ENCODE measurements at regions not wholly inside any gene's neighbourhood (a gene's known extent, or its start where the extent isn't known, plus 50 kb on each side); places are given as distances from the start of the nearest gene placed in this dataset.
"Not testable (repeated sequence)": the region's sequence is repeated elsewhere in the genome, so short reads cannot be mapped to it uniquely, and the experiment has no call there.

DNA sequence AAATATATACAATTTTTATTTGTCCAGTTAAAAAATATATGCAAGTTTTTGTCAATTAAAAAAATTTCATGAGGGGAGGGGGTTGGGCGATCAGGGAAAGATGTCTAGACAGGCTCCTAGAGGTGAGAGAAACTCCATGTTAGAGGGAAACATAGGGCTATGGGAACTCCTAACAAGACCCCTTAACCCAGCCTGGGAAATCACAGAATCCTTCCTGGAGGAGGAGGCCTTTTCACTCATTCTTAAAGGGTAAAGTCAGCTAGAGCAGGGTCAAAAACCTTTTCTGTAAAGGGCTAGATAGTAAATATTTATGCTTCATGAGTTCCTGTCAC lies 75.9 kb upstream of the PTPN1 start:
- no peak for DNase-seq

DNA sequence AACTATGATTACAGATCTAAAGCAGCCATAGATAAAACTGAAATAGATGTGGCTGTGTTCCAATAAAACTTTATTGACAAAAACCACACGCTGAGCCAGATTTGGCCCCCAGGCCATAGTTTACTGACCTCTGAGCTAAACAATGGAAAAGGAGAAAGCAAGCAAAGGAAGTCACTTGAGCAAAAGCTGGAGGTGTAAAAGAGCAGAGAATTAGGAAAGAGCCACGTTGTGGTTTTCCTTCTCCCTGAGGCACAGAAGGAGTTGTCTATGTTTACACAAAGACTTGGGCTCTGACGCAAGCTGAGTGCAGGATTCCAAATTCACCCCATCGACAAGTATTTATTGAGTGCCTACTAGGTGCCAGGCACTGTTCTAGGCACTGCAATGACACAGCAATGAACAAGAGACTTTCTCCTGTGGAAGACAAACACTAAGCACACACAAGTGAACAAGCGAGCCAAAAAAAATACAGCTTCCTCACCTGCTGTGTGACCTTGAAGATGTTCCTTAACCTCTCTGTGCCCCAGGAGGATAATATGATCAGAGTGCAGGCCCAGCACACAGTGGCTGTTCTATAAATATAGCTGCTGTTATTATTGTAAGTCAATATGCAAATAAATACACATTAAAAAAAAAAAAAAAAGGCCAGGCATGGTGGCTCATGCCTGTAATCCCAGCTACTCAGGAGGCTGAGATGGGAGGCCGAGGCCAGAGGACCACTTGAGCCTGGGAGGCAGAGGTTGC lies 75.4 kb upstream of the PTPN1 start:
- peak; percentile 68 for DNase-seq

DNA sequence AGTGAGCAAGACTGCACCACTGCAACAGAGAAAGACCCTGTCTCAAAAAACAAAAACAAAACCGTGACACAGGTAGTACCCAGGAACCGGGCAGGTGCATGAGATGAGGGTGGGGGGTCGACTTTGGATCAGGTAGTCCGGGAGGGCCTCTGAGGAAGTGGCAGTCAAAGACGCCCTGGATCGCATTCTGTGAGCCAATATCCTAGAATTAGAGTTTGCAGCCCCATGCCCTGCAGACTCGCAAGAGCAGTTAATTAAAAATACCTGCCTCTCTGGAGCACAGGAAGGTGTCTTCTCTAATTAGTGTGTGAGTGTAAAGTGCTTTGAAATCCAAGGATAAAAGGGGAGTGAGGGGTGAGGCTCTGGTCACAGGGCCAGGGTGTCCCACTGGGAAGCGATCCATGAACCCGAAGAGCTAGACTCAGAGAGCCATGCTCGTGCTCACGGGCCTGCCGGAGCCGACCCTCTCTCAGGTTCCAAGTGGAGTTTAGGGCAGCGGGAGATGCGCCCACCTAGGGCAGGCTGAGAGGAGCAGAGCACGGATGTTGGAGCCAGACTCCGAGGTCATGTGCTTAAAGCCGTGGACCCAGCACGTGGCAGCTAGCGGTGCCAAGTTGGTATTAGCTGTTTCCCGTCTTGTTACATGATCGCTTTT lies 74.7 kb upstream of the PTPN1 start:
- no peak for DNase-seq

DNA sequence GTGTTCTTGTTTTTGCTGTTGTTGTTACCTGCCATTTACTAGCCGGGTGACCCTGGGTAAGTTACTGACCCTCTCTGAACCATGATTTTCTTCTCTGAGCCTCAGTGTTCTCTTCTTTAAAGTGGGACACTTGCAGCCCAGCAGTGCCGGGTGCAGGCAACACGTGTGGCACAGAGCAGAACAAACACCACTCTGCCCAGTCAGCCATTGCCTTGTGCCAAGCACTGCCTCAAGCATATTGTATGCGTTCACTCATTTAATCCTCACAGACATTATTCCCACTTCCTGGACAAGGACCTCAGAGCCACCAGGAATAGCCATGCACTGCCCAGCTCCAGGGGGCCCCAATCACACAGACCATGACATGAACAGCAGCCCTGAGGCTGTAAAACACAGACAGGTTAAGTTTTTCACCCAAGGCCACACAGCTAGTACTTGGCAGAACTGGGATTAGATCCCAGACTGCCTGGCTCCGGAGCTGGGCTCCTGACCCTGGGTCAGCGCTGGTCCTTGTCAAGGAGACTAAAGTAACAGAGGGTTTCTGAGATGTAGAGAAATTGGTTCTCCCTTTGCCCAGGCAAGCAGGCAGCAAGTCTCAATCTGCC lies 74.0 kb upstream of the PTPN1 start:
- no peak for DNase-seq

GRCh38 chr20:50436696-50437095 lies 73.5 kb upstream of the PTPN1 start:
- no peak for DNase-seq

DNA sequence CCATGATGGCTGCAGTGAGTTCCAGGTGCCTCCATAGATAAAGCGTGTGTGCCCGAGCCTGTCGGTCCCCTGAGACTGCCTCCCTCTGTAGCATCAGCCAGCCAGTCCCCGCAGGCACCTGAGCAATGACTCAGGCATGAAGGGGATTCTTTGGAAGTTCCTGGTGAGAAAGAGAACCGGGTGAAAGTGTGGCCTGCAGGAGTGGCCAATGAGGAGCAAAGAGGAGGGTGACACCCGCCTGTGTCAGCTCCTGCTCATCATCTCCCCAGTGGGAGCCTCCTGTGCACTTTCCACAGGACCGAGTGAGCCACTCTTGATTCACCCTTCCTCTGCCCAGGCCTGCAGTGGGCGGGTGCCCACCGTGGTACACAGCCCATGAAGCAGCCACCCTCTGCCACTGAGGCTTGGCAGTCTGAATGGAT lies 71.2 kb upstream of the PTPN1 start:
- DNase-seq: peak; percentile 95

DNA sequence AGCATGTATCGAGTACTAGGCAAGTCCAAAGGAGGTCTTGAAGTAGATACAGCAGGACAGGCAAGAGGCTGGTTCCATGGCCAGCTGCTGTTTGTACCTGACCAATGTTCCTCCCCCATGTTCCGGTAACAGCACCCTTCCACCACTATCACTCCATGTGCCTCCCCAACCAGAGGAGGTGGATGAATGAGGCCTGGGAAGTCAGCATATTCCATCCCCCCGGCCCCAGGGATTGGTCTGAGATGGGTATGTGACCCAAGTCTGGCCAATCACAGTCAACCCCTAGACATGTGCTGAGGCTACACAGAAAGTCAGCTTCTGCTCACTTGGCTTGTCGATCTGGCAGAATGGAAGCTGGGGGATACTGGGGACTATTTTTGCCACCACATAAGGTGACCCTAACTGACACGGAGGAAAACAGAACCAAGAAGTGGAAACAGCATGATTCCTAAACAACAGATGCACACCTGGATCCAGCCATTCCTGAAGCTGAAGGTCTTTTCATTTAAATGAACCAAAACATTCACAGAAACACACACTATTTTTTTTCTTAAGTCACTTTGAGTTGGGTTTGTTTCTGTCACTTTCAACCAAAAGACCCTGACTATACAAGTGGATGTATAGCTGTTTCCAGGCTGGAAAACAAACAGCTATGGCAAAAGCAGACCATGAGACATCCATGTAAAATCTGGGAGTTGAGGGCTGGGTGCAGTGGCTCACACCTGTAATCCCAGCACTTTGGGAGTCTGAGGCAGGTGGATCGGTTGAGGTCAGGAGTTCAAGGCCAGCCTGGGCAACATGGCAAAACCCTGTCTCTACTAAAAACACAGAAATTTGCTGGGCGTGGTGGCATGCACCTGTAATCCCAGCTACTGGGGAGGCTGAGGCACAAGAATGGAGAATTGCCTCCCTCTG lies 70.4 kb upstream of the PTPN1 start:
- DNase-seq: no peak

GRCh38 chr20:50442512-50442911 lies 67.7 kb upstream of the PTPN1 start:
- no peak for DNase-seq

GRCh38 chr20:50445354-50446151 lies 64.6 kb upstream of the PTPN1 start:
- DNase-seq: no peak

DNA sequence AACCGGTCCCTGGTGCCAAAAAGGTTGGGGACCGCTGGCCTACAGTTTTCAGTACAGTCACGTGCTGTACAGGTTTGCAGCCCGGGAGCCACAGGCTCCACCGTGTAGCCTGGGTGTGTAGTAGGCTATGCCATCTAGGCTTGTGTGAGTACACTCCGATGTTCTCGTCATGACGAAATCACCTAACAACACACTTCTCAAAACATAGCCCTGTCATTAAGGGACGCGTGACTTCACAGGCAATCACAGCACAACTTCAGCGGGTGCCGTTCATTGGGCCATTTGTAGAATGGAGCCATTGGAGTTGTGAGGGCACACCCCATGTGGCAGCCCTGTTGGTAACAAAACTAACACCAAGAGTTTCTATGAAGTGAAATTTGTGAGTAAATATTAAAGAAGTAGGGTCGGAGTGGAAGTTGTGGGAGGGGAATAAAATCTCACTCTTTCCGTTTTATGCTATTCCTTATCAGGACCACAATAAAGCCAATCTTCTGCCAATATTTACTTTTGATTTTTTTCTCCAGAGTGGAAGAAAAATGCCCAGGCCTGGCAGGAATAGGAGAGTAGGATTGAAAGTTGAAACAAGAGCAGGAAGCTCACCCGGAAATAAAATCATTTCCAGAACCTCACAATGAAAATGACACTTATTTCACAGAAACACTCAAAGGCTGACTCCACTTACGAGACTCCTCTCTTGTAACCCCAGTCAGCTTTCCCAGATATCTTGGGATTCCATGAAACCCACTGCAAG lies 63.7 kb upstream of the PTPN1 start:
- DNase-seq: no peak

DNA sequence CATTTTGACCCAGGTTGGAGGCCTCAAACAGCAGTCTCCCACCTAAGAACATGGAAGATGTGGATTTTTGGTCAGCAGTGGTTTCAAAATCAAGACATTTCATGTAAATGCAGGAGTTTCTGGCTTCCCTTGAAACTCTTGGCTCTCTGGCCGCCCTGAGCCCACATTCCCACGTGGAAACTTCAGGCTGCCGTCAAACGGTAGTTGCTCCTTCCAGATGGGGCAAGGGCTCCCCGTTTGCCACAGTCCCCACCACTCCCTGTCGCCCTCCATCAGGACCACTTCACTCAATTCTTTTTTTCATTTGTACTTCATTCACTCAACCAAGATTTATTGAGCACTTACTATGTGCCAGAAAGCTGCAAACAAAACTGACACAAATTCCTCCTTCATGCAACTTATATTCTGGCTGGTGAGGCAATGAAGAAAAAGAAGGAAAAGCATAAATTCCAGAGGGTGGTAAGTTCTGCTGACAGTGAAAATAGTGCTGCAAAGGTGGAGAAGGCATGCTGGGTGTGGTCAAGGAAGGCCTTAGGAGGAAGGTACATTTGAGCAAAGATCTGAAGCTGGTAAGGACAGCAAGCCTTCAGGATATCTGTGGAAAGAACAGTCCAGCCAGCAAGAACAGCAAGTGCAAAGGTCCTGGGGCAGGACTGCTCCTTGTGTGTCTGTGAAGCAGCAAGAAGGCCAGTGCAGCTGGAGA lies 62.9 kb upstream of the PTPN1 start:
- no peak for DNase-seq

- DNase-seq: no peak
Measured at GRCh38 chr20:50447817-50448216, 62.4 kb upstream of the PTPN1 start.

GRCh38 chr20:50448625-50449403 lies 61.4 kb upstream of the PTPN1 start:
- peak; percentile 92 for DNase-seq

DNA sequence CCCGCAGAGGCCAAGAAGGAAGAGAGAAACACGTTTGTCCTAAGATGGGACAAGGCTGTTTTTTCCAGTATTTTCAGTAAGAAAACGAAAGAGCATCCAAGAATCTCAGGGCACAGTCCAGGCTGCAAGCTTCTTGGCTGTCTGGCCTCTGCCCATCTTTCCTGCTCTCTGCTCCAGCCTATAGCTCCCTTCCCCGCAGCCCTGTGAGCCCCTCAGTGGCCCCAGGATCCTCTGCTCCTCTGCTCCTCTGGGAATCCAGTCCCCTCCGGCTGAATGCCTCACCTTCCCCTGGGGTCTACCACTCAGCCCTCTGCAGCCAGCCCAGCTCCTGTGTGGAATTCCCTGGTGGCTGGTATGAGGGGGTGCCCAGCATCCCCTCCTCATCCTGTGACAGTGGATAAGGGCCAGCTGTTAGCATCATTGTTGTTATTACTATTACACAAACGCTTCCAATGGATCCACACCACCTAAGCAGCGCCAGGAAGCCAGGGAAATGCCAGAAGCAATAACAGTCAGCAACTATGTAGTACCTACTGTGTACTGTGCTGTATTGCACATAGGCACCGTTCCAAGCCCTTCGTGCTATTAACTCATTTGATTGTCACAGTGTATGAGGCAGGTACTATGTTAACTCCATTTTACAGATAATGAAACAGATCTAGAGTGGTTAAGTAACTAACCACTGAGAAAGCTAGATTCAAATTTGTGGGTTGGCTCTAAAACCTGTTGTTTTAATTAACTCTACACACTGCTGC lies 60.3 kb upstream of the PTPN1 start:
- no peak for DNase-seq

DNA sequence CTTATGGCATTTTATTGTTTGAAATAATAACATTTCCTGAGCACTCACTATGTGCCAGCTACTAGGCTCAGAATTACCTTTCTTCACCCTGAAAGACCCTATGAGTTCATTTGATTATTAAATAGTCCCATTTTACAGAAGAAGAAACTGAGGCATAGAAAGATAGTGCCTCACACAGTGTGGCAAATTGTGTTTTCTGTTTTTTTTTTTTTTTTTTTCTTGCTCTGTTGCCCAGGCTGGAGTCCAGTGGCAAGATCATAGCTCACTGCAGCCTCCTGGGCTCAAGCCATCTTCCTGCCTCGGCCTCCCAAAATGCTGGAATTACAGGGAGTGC lies 59.7 kb upstream of the PTPN1 start:
- DNase-seq: no peak

DNA sequence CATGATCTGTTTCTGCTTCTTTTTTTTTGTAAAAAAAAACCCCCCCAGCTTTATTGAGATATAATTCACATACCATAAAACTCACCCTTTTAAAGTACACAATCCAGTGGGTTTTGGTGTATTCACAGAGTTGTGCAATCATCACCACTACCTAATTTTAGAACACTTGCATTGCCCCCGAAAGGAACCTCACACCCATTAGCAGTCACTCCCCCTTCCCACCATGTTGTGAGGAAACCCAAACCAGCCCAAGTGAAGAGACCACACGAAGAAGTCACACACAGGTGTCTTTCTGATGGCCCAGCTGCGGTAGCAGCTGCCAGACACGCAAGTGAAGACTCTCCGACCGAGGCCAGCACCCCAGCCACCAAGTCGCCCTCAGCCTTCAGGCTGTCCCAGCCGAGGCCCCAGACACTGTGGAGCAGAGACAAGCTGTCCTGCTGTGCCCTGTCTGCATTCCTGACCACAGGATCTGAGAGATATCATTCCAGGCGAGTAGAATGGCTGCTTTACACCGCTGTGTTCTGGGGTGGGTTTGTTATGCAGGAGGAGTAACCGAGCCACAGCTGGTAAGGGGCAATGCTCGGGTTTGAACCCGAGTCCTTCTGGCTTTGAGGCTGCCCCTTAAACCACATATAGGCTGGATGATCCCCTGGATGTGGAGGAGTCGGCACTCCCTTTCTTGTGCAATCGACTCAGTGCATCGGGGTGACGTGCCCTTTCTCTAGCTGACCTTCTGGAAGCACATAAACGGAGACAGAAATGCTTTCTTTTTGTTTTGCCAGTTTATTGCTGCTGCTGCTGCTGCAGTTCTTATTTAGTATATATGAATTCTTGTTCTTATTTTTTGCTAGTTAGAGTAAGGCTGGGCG lies 59.1 kb upstream of the PTPN1 start:
- peak; percentile 96 for DNase-seq

DNA sequence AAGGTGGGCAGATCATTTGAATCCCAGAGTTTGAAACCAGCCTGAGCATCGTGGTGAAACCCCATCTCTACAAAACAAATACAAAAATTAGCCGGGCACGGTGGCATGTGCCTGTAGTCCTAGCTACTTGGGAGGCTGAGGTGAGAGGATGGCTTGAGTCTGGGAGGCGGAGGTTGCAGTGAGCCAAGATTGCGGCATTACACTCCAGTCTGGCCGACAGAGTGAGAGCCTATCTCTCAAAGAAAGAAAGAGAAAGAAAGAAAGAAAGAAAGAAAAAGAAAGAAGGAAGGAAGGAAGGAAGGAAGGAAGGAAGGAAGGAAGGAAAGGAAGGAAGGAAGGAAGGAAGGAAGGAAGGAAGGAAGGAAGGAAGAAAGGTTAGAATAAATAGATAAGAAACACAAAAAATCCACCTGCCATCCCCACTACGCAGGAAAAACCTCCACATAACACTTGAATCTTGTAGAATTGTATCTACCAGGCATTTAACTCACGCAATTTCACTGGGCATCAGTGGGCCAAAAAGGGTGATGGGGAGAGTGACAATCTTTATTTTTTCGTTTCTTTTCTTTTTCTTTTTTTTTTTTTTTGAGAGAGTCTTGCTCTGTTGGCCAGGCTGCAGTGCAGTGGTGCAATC lies 58.3 kb upstream of the PTPN1 start:
- not testable (repeated sequence) for DNase-seq

Data from islet precursor cell (in vitro differentiated cells).